PC-9 (cell line): ENCODE measurements at regions not wholly inside any gene's neighbourhood (a gene's known extent, or its start where the extent isn't known, plus 50 kb on each side); places are given as distances from the start of the nearest gene placed in this dataset.
"Not testable (repeated sequence)": the region's sequence is repeated elsewhere in the genome, so short reads cannot be mapped to it uniquely, and the experiment has no call there.

Experiments
- BruUV-seq: library from RNA; stranded (reverse); fragments of 400-500 nt; replicated peaks from 2 replicates; lab custom pipeline; 2021; lab: Mats Ljungman, UMichigan
- CTCF ChIA-PET: fragments of 300-600 bp; sonication (Branson Sonifier 250); formaldehyde crosslinking; loops from one replicate; lab custom pipeline; 2022; ENCODE audit warnings: antibody characterized with exemption; lab: Charles Lee
- POLR2A ChIA-PET: fragments of 300-600 bp; sonication (Branson Sonifier 250); formaldehyde crosslinking; loops from one replicate; lab custom pipeline; 2022; ENCODE audit warnings: antibody characterized with exemption; ENCODE audit not compliant: unreplicated experiment; lab: Charles Lee
- DNase-seq, 2 experiments: peaks; one replicate each; pipeline versions ENCODE4 v3.0.0 to v3.0.0-alpha.2; 2015 to 2022; ENCODE audit warnings: mixed read lengths in 1 of 2
- H2AFZ ChIP-seq: fragments of 200-600 bp; sonication (generic); 2 replicates; pipeline ENCODE4 v1.8.1; 2017; ENCODE audit warnings: antibody characterized with exemption
- H3F3A ChIP-seq: fragments of 200-600 bp; sonication (generic); 2 replicates; pipeline ENCODE4 v1.8.1; 2017; ENCODE audit warnings: antibody characterized with exemption, mild to moderate bottlenecking, low read depth; ENCODE audit not compliant: insufficient read depth
- H3K27ac ChIP-seq: fragments of 200-600 bp; sonication (generic); 2 replicates; pipeline ENCODE4 v1.6.1; 2016; ENCODE audit warnings: mixed run types
- H3K27me3 ChIP-seq: fragments of 200-600 bp; sonication (generic); 2 replicates; pipeline ENCODE4 v1.6.1; 2016; ENCODE audit warnings: low read depth, mixed run types; ENCODE audit not compliant: insufficient read depth
- H3K36me3 ChIP-seq: fragments of 200-600 bp; sonication (generic); 2 replicates; pipeline ENCODE4 v1.6.1; 2016; ENCODE audit warnings: low read depth, mixed run types
- H3K4me1 ChIP-seq: fragments of 200-600 bp; sonication (generic); replicated peaks from 2 replicates; pipeline ENCODE4 v1.6.1; 2016; ENCODE audit warnings: mixed run types; ENCODE audit not compliant: insufficient read depth
- H3K4me2 ChIP-seq: fragments of 200-600 bp; sonication (generic); 2 replicates; pipeline ENCODE4 v1.6.1; 2017; ENCODE audit warnings: mixed run types
- H3K4me3 ChIP-seq: fragments of 200-600 bp; sonication (generic); 2 replicates; pipeline ENCODE4 v1.6.1; 2016; ENCODE audit warnings: mixed run types
- H3K79me2 ChIP-seq: fragments of 200-600 bp; sonication (generic); 2 replicates; pipeline ENCODE4 v1.6.1; 2017; ENCODE audit warnings: low read depth, mixed run types
- H3K9me2 ChIP-seq: fragments of 200-600 bp; sonication (generic); 2 replicates; pipeline ENCODE4 v1.8.1; 2017; ENCODE audit warnings: mild to moderate bottlenecking; ENCODE audit not compliant: insufficient read depth
- H3K9me3 ChIP-seq: fragments of 200-600 bp; sonication (generic); 2 replicates; pipeline ENCODE4 v1.8.1; 2016; ENCODE audit warnings: low read depth; ENCODE audit not compliant: insufficient read depth
- H4K20me1 ChIP-seq: fragments of 200-600 bp; sonication (generic); 2 replicates; pipeline ENCODE4 v1.8.1; 2017; ENCODE audit not compliant: insufficient read depth
- EZH2 ChIP-seq: fragments of 200-600 bp; sonication (generic); IDR thresholded peaks from 2 replicates; pipeline ENCODE4 v1.8.0; 2017; ENCODE audit warnings: antibody characterized with exemption, low read depth
- intact Hi-C: fragments of 100-400 bp; cut with micrococcal nuclease; formaldehyde crosslinking; loops from one replicate; pipeline ENCODE4 v1.10.0; 2022; ENCODE audit not compliant: unreplicated experiment
- TF ChIP-seq, protein P1 (sequence below): fragments of 200-600 bp; sonication (generic); conservative IDR thresholded peaks from 2 replicates; pipeline ENCODE4 v1.6.1; 2017; ENCODE audit warnings: mixed run types, antibody characterized with exemption, mild to moderate bottlenecking, moderate library complexity

DNA sequence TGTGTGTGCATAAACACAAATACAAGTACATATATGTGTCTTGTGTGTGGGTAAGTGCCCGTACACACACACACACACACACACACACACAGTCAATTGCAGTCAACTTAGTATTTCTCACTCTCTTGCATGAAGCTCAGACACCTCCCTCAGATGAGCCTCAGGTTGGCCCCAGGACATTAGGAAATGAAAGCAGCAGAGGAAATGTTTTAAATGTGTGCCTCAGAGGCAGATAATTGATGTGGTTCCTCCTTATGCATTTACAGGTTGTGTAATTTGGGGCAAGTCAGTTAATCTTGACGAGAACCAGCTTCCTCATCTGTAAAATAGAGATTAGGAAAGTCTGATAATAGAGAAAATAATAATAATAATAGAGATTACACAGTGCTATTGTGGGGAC is 814.0 kb upstream of the ID2 start:
- Histone ChIP-seq H4K20me1 (peaks cover 3% of the 10 kb centered on the region; the same call in 1 of the 2 replicates), H3K9me3 (no peaks in the 10 kb centered on the region), H3F3A (no peaks in the 10 kb centered on the region), H3K4me1 (no peaks in the 10 kb centered on the region), H3K4me3 (no peak overlapping the region), H3K4me2 (no peak overlapping the region), H3K9me2 (no peaks in the 10 kb centered on the region), H3K36me3 (no peaks in the 10 kb centered on the region), H2AFZ (no peak overlapping the region), H3K27ac (no peak overlapping the region), H3K27me3 (peaks cover 14% of the 10 kb centered on the region), H3K79me2 (no peaks in the 10 kb centered on the region)
- ChIA-PET CTCF (no interaction called here), POLR2A (no interaction called here)
- no peak for DNase-seq
- no TSS peak for BruUV-seq
- intact Hi-C loops = no loop called here
- TF ChIP-seq EZH2 = no peak
- TF ChIP-seq, protein P1, sequence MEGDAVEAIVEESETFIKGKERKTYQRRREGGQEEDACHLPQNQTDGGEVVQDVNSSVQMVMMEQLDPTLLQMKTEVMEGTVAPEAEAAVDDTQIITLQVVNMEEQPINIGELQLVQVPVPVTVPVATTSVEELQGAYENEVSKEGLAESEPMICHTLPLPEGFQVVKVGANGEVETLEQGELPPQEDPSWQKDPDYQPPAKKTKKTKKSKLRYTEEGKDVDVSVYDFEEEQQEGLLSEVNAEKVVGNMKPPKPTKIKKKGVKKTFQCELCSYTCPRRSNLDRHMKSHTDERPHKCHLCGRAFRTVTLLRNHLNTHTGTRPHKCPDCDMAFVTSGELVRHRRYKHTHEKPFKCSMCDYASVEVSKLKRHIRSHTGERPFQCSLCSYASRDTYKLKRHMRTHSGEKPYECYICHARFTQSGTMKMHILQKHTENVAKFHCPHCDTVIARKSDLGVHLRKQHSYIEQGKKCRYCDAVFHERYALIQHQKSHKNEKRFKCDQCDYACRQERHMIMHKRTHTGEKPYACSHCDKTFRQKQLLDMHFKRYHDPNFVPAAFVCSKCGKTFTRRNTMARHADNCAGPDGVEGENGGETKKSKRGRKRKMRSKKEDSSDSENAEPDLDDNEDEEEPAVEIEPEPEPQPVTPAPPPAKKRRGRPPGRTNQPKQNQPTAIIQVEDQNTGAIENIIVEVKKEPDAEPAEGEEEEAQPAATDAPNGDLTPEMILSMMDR = no peak

DNA sequence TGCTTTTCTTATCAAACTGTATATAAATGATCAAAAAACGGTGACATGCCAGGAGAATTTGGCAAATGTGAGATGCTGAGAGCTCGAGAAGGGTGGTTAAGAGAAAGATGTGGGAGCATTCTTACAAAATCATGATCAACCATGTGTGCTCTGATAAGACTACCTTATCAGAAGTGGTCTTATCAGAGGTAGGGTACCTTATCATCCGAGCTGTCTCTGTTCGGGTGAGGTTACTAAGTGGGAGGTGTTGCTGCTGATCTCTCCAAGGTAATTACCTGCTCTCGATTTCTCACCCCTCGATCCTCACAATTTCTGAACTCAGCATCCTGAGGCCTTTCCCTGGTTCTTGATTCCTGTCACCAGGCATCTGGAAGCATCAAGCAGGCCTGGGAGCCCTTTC is 813.0 kb upstream of the ID2 start:
- no peak overlapping the region for H3K4me3 ChIP-seq
- H3K4me2 ChIP-seq = no peak overlapping the region
- no peak overlapping the region for H2AFZ ChIP-seq
- ChIA-PET CTCF (no interaction called here), POLR2A (no interaction called here)
- no peak overlapping the region for H3K27ac ChIP-seq
- no peaks in the 10 kb centered on the region for H3K4me1 ChIP-seq
- no peaks in the 10 kb centered on the region for H3K36me3 ChIP-seq
- intact Hi-C loops = no loop called here
- H3K79me2 ChIP-seq = no peaks in the 10 kb centered on the region
- no peaks in the 10 kb centered on the region for H3F3A ChIP-seq
- no TSS peak for BruUV-seq
- H3K9me3 ChIP-seq = no peaks in the 10 kb centered on the region
- peaks cover 3% of the 10 kb centered on the region; the same call in 1 of the 2 replicates for H4K20me1 ChIP-seq
- DNase-seq = no peak
- no peaks in the 10 kb centered on the region for H3K9me2 ChIP-seq
- H3K27me3 ChIP-seq = peaks cover 14% of the 10 kb centered on the region
- TF ChIP-seq, protein P1 = no peak
- no peak for TF ChIP-seq EZH2

DNA sequence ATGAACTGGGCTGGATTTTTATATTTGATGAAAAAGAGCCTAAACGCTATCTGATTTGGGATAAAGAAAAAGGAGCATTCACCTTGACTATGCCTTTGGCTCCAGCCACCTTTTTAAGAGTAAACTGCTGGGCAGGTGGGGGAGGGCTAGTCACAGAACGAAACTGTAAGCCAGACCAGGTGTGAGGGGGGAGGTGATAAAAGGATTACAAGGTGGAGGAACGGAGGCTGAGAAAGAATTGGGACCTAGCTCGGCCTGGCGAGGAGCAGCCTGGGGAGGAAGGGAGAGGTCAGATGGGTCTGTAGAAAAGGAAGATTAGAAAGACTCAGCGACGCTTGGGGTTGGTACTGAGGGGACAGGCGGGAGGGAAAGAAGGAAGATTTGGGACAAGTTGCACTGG is 805.4 kb upstream of the ID2 start:
- not testable (repeated sequence) for H3F3A ChIP-seq, H3K36me3 ChIP-seq

DNA sequence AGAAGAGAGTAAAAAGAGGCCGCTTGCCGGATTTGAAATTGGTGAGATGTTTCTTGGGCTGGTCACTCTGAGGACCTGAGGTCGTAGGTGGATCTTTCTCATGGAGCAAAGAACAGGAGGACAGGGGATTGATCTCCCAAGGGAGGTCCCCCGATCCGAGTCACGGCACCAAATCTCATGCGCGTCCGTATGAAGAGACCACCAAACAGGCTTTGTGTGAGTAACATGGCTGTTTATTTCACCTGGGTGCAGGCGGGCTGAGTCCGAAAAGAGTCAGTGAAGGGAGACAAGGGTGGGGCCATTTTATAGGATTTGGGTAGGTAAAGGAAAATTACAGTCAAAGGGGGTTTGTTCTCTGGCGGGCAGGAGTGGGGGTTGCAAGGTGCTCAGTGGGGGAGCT is 803.6 kb upstream of the ID2 start:
- CTCF ChIA-PET, H3F3A ChIP-seq, H3K36me3 ChIP-seq, H3K4me2 ChIP-seq, intact Hi-C loops, H4K20me1 ChIP-seq, H3K79me2 ChIP-seq, H3K4me3 ChIP-seq, H3K4me1 ChIP-seq, BruUV-seq, H3K9me3 ChIP-seq, H2AFZ ChIP-seq, H3K9me2 ChIP-seq, H3K27ac ChIP-seq, DNase-seq, POLR2A ChIA-PET: not testable (repeated sequence)
- peaks cover 25% of the 10 kb centered on the region; the same call in 1 of the 2 replicates for H3K27me3 ChIP-seq

More for the DNA sequence above, 805.4 kb upstream of the ID2 start:
- H3K27ac ChIP-seq, DNase-seq, H3K4me3 ChIP-seq, H3K4me2 ChIP-seq, H3K79me2 ChIP-seq, intact Hi-C loops, H4K20me1 ChIP-seq, H2AFZ ChIP-seq, H3K9me2 ChIP-seq, H3K9me3 ChIP-seq, BruUV-seq, H3K4me1 ChIP-seq, CTCF ChIA-PET, POLR2A ChIA-PET: not testable (repeated sequence)
- H3K27me3 ChIP-seq = peaks cover 34% of the 10 kb centered on the region
